Ectodermal cell (in vitro differentiated cells): ENCODE measurements at regions not wholly inside any gene's neighbourhood (a gene's known extent, or its start where the extent isn't known, plus 50 kb on each side); places are given as distances from the start of the nearest gene placed in this dataset.

ENCODE experiments used
- H3K27ac ChIP-seq: 2 replicates; pipeline ENCODE4 v1.7.0; 2013; ENCODE audit warnings: mild to moderate bottlenecking, low read depth, low read length; ENCODE audit not compliant: insufficient read depth, poor library complexity, severe bottlenecking
- H3K27me3 ChIP-seq: 2 replicates; pipeline ENCODE4 v1.7.0; 2013; ENCODE audit warnings: mild to moderate bottlenecking, low read length; ENCODE audit not compliant: insufficient read depth, control insufficient read depth, poor library complexity, severe bottlenecking
- H3K36me3 ChIP-seq: one replicate; pipeline ENCODE4 v1.7.0; 2013; ENCODE audit warnings: low read length; ENCODE audit not compliant: control insufficient read depth, insufficient read depth
- H3K4me1 ChIP-seq: one replicate; pipeline ENCODE4 v1.7.0; 2013; ENCODE audit warnings: low read length; ENCODE audit not compliant: control insufficient read depth, insufficient read depth
- H3K4me3 ChIP-seq: 2 replicates; pipeline ENCODE4 v1.7.0; 2013; ENCODE audit warnings: low read depth, low read length, control low read depth; ENCODE audit not compliant: insufficient read depth
- H3K9me3 ChIP-seq: 2 replicates; pipeline ENCODE4 v1.7.0; 2013; ENCODE audit warnings: mild to moderate bottlenecking, low read length, moderate library complexity; ENCODE audit not compliant: control insufficient read depth
- WGBS, 2 experiments: methylation state at CpG; one replicate each; pipeline ENCODE4 v1.1.7; 2013; ENCODE audit warnings: missing lambda C conversion rate in 2 of 2; 5-methylcytosine and 5-hydroxymethylcytosine counted together

GRCh38 chr4:20532116-20532790 lies 168.0 kb upstream of the PACRGL start:
- Histone ChIP-seq H3K4me3 (no peak overlapping the region), H3K4me1 (peaks cover 6% of the 10 kb centered on the region), H3K27me3 (no peaks in the 10 kb centered on the region), H3K9me3 (no peaks in the 10 kb centered on the region), H3K36me3 (no peaks in the 10 kb centered on the region), H3K27ac (no peak overlapping the region)
- WGBS, 2 experiments, result 94 to 98% methylated on average over 3 of the region's 3 CpGs

GRCh38 chr4:20532871-20533870 lies 167.1 kb upstream of the PACRGL start:
- H3K36me3 ChIP-seq, result no peaks in the 10 kb centered on the region
- H3K9me3 ChIP-seq, result no peaks in the 10 kb centered on the region
- H3K27ac ChIP-seq, result no peak overlapping the region
- no peaks in the 10 kb centered on the region for H3K27me3 ChIP-seq
- peaks cover 6% of the 10 kb centered on the region for H3K4me1 ChIP-seq
- whole genome bisulfite sequencing, 2 experiments, result 95 to 96% methylated on average over 4 to 5 of the region's 5 CpGs
- H3K4me3 ChIP-seq, result no peak overlapping the region

- H3K4me3 ChIP-seq, result no peak overlapping the region
- no peaks in the 10 kb centered on the region for H3K4me1 ChIP-seq
- H3K27me3 ChIP-seq, result no peaks in the 10 kb centered on the region
- no peaks in the 10 kb centered on the region for H3K9me3 ChIP-seq
- WGBS, 2 experiments, result 91 to 94% methylated on average over 4 to 5 of the region's 5 CpGs
- no peaks in the 10 kb centered on the region for H3K36me3 ChIP-seq
- no peak overlapping the region for H3K27ac ChIP-seq
These were observed 161.4 kb upstream of the PACRGL start for GRCh38 chr4:20538905-20539304.

GRCh38 chr4:20543131-20543530 lies 157.1 kb upstream of the PACRGL start:
- H3K36me3 ChIP-seq, result no peaks in the 10 kb centered on the region
- no peaks in the 10 kb centered on the region for H3K27me3 ChIP-seq
- no peaks in the 10 kb centered on the region for H3K4me1 ChIP-seq
- 92 to 93% methylated on average over 2 of the region's 2 CpGs for WGBS, 2 experiments
- no peak overlapping the region for H3K27ac ChIP-seq
- no peaks in the 10 kb centered on the region for H3K9me3 ChIP-seq
- no peak overlapping the region for H3K4me3 ChIP-seq

- 88% methylated on average over 1 of the region's 3 CpGs; no CpG with 5 or more reads in 1 of the 2 experiments for WGBS, 2 experiments
- H3K4me3 ChIP-seq, result no peak overlapping the region
- H3K36me3 ChIP-seq, result no peaks in the 10 kb centered on the region
- no peak overlapping the region for H3K27ac ChIP-seq
- H3K27me3 ChIP-seq, result no peaks in the 10 kb centered on the region
- H3K9me3 ChIP-seq, result no peaks in the 10 kb centered on the region
- H3K4me1 ChIP-seq, result no peaks in the 10 kb centered on the region
These were observed 155.6 kb upstream of the PACRGL start for GRCh38 chr4:20544645-20545044.

- no peaks in the 10 kb centered on the region for H3K9me3 ChIP-seq
- WGBS, 2 experiments, result 87% methylated on average over 4 to 5 of the region's 5 CpGs
These were observed 148.3 kb upstream of the PACRGL start for GRCh38 chr4:20552004-20552403.

GRCh38 chr4:20554134-20554533 lies 146.1 kb upstream of the PACRGL start:
- Histone ChIP-seq H3K36me3 (no peaks in the 10 kb centered on the region), H3K27ac (no peak overlapping the region), H3K4me1 (no peaks in the 10 kb centered on the region), H3K27me3 (no peaks in the 10 kb centered on the region), H3K4me3 (no peak overlapping the region), H3K9me3 (no peaks in the 10 kb centered on the region)
- WGBS, 2 experiments, result 98 to 100% methylated on average over 1 to 2 of the region's 2 CpGs

More at GRCh38 chr4:20552004-20552403, 148.3 kb upstream of the PACRGL start:
- H3K27ac ChIP-seq, result no peak overlapping the region
- H3K27me3 ChIP-seq, result no peaks in the 10 kb centered on the region
- H3K36me3 ChIP-seq, result no peaks in the 10 kb centered on the region
- no peaks in the 10 kb centered on the region for H3K4me1 ChIP-seq
- no peak overlapping the region for H3K4me3 ChIP-seq

- no peaks in the 10 kb centered on the region for H3K27me3 ChIP-seq
- no peak overlapping the region for H3K27ac ChIP-seq
- H3K4me3 ChIP-seq, result no peak overlapping the region
- 80 to 88% methylated on average over 7 of the region's 7 CpGs for WGBS, 2 experiments
- H3K4me1 ChIP-seq, result no peaks in the 10 kb centered on the region
- H3K36me3 ChIP-seq, result no peaks in the 10 kb centered on the region
- H3K9me3 ChIP-seq, result no peaks in the 10 kb centered on the region
These were observed 135.1 kb upstream of the PACRGL start for GRCh38 chr4:20565075-20565721.

GRCh38 chr4:20570981-20571715 lies 129.1 kb upstream of the PACRGL start:
- WGBS, 2 experiments, result 96 to 100% methylated on average over 1 to 2 of the region's 2 CpGs
- H3K27ac ChIP-seq, result no peak overlapping the region
- H3K9me3 ChIP-seq, result no peaks in the 10 kb centered on the region
- peaks cover 5% of the 10 kb centered on the region for H3K4me1 ChIP-seq
- H3K27me3 ChIP-seq, result no peaks in the 10 kb centered on the region
- no peaks in the 10 kb centered on the region for H3K36me3 ChIP-seq
- no peak overlapping the region for H3K4me3 ChIP-seq
